Mesothelial cell of epicardium (in vitro differentiated cells): ENCODE measurements at regions not wholly inside any gene's neighbourhood (a gene's known extent, or its start where the extent isn't known, plus 50 kb on each side); places are given as distances from the start of the nearest gene placed in this dataset.

ENCODE experiments used
- DNase-seq, 2 experiments: peaks; one replicate each; pipeline ENCODE4 v3.0.0; 2021; ENCODE audit warnings: low spot score in 2 of 2; ENCODE audit not compliant: unreplicated experiment in 2 of 2
- H3K27ac Mint-ChIP-seq: 2 replicates; pipeline ENCODE4 v1.8.0; 2021; ENCODE audit warnings: mixed read lengths
- H3K27me3 Mint-ChIP-seq: 2 replicates; pipeline ENCODE4 v1.8.0; 2021; ENCODE audit warnings: low read depth, mixed read lengths
- H3K36me3 Mint-ChIP-seq: 2 replicates; pipeline ENCODE4 v1.8.0; 2021; ENCODE audit warnings: mixed read lengths
- H3K4me1 Mint-ChIP-seq: 2 replicates; pipeline ENCODE4 v1.8.0; 2021; ENCODE audit warnings: mixed read lengths
- H3K4me3 Mint-ChIP-seq: 2 replicates; pipeline ENCODE4 v1.8.0; 2021; ENCODE audit warnings: mild to moderate bottlenecking, moderate library complexity, mixed read lengths
- H3K9me3 Mint-ChIP-seq: 2 replicates; pipeline ENCODE4 v1.8.0; 2021; ENCODE audit warnings: mixed read lengths
- CTCF ChIP-seq: fragments of 200-600 bp; sonication (generic); IDR thresholded peaks from one replicate; pipeline ENCODE4 v1.5.0; 2021; ENCODE audit warnings: antibody characterized with exemption; ENCODE audit not compliant: unreplicated experiment

DNA sequence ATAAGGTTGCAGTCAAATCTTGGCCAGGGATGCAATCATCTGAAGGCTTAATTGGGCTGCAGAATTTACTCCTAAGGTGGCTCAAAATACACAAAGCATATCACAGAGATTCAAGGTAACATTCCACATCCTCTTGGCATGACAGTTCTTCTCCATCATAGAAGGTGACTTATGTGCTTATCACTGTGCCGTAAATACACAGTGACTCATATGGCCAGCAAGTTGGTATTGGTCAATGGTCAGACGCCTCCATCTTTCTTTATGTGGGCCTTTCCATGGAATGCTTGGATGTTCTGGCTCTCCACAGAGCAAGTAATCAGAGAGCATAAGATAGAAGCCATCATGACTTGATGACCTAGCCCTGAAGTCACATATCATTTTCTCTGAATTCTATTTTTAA, 168.8 kb upstream of the ST8SIA2 start:
- H3K9me3 Mint-ChIP-seq, result peaks cover 14% of the 10 kb centered on the region
- H3K27me3 Mint-ChIP-seq, result peaks cover 35% of the 10 kb centered on the region
- H3K27ac Mint-ChIP-seq, result no peak overlapping the region
- no peaks in the 10 kb centered on the region for H3K36me3 Mint-ChIP-seq
- no peak overlapping the region for H3K4me3 Mint-ChIP-seq
- no peaks in the 10 kb centered on the region for H3K4me1 Mint-ChIP-seq
- no peak for TF ChIP-seq CTCF
- DNase-seq, result no peak

DNA sequence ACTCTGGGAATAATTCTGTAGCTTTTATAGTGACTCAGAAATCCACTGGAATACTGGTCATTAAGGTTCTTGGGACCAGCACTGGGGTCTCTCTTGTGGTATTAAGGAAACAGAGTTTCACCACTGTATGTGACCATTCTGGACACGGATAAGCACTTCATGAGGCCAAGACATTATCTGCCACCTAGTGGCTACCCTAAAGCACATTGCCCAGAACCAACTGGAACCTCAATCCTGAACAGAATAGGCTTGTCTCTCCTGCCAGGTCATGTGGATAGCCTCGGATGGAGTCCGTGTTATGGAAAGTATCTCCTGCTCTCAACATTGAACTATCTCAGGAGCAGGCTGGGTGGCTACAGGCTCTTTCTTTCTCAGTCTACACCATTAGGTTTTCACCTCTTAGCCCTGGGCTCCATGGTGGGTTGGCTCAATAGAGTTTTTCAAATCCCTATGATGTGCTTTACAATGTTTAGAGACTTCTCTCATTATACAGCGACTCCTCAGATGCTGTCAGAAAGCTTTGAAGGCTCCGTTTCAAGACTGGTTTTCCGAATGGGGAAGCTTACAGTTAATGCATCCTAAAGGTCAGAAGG, 167.6 kb upstream of the ST8SIA2 start:
- Mint-ChIP-seq H3K27ac (no peak overlapping the region), H3K9me3 (peaks cover 14% of the 10 kb centered on the region), H3K27me3 (peaks cover 46% of the 10 kb centered on the region), H3K36me3 (no peaks in the 10 kb centered on the region), H3K4me3 (no peak overlapping the region), H3K4me1 (no peaks in the 10 kb centered on the region)
- DNase-seq, result no peak
- TF ChIP-seq CTCF, result no peak

GRCh38 chr15:92228830-92229229, 164.9 kb upstream of the ST8SIA2 start:
- Mint-ChIP-seq H3K9me3 (peaks cover 6% of the 10 kb centered on the region), H3K27me3 (peaks cover 66% of the 10 kb centered on the region), H3K4me3 (no peak overlapping the region), H3K4me1 (no peaks in the 10 kb centered on the region), H3K36me3 (no peaks in the 10 kb centered on the region), H3K27ac (no peak overlapping the region)
- TF ChIP-seq CTCF, result no peak
- no peak for DNase-seq

DNA sequence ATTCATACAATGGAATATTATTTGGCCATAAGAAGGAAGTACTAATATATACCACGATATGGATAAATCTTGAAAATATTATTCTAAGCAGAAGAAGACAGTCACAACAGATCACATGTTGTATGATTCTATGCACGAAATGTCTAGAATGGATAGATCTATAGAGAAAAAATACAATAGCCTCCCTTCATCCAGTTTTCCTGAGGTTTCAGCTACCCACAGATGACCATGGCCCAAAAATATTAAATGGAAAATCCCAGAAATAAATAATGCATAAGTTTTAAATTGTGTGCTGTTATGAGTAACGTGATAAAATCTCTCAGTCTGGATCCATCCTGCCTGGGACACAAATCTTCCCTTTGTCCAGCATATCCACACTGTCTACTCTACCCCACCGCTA, 162.2 kb upstream of the ST8SIA2 start:
- Mint-ChIP-seq H3K27me3 (peaks cover 56% of the 10 kb centered on the region), H3K4me1 (no peaks in the 10 kb centered on the region), H3K36me3 (no peaks in the 10 kb centered on the region), H3K4me3 (no peak overlapping the region), H3K27ac (no peak overlapping the region), H3K9me3 (peaks cover 12% of the 10 kb centered on the region)
- no peak for DNase-seq
- no peak for TF ChIP-seq CTCF

DNA sequence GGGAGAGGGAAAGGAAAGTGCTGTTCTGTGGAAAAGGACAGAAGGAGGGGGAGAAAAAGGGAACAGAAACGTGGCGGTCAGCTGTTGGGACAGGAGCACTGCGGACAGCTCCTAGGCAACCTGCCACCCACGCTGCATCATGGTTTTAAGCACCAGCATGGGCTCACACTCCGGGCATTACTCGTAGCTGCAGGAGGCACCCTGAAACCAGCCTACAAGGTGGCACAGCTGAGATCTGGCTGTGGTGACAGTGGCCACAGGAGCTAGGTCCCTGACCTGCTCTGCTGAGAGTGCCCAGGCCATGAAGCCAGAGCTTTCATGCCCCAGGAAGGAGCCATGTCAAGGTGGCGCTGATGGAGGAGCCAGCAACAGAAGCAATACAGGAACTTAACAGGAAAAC, 161.4 kb upstream of the ST8SIA2 start:
- TF ChIP-seq CTCF, result no peak
- Mint-ChIP-seq H3K4me1 (no peaks in the 10 kb centered on the region), H3K9me3 (peaks cover 12% of the 10 kb centered on the region), H3K4me3 (no peak overlapping the region), H3K27ac (no peak overlapping the region), H3K27me3 (peaks cover 50% of the 10 kb centered on the region), H3K36me3 (no peaks in the 10 kb centered on the region)
- no peak for DNase-seq

DNA sequence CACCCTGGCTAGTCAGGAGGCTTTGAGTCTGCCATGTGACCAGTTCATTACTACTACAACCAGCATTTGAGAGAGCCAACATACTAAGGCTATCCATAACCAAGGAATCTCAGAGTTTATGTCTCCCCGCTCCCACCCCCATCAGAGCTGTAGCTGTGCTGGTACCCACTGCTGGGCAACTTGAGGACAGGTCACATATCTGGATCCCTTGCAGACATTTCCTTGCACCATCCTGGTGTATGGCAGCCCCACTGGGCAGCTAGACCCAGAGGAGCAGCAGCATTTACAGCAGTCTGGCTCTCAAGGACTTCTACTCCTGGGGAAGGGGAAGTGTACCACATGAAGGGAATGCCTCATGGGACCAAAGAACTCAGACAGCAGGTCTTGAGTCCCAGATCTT, 160.8 kb upstream of the ST8SIA2 start:
- peaks cover 16% of the 10 kb centered on the region for H3K9me3 Mint-ChIP-seq
- no peak for TF ChIP-seq CTCF
- DNase-seq, result no peak
- no peak overlapping the region for H3K4me3 Mint-ChIP-seq
- H3K4me1 Mint-ChIP-seq, result no peaks in the 10 kb centered on the region
- no peak overlapping the region for H3K27ac Mint-ChIP-seq
- H3K36me3 Mint-ChIP-seq, result no peaks in the 10 kb centered on the region
- peaks cover 46% of the 10 kb centered on the region for H3K27me3 Mint-ChIP-seq
